SK-N-SH treated with all-trans-retinoic acid at 6 μM for 48 hours (cell line): ENCODE measurements at regions not wholly inside any gene's neighbourhood (a gene's known extent, or its start where the extent isn't known, plus 50 kb on each side); places are given as distances from the start of the nearest gene placed in this dataset.

Experiments used
- SNAI2 ChIP-seq: fragments of 250-450 bp; sonication (Bioruptor Pico); IDR thresholded peaks from 2 replicates; pipeline ENCODE4 v1.5.0; 2020; ENCODE audit warnings: mild to moderate bottlenecking, moderate library complexity
- ZC3H10 ChIP-seq: fragments of 250-450 bp; sonication (Bioruptor Pico); IDR thresholded peaks from 2 replicates; pipeline ENCODE4 v1.5.1; 2021; ENCODE audit warnings: mild to moderate bottlenecking, moderate library complexity
- ZNF70 ChIP-seq: fragments of 450-650 bp; formaldehyde crosslinking; IDR thresholded peaks from 2 replicates; pipeline ENCODE4 v1.5.0; 2020; ENCODE audit warnings: mild to moderate bottlenecking, moderate library complexity
- TF ChIP-seq, protein P1 (sequence below): fragments of 250-450 bp; sonication (Bioruptor Pico); IDR thresholded peaks from 2 replicates; pipeline ENCODE4 v1.8.0; 2020; ENCODE audit warnings: mild to moderate bottlenecking, moderate library complexity, borderline replicate concordance

DNA sequence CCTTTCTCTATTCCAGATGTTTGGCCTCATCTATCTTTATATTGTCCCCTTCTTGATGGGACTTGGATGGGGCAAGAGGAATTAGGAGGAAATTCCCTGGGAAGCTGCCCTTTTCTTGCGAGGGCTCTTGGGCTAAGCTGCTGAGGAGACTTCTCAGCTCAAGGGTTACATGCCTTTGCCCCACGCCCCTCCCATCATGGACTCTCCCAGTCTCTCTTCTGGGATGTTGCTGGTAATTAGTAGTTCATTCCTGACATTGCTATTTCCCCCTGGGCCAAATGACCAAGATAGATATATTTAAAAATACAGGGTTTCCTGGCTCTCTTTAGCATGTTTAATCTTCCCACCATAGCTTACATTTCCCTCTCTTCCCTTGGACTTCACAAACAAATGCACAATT, 90.6 kb upstream of the RALGPS2 start:
- no peak for TF ChIP-seq ZC3H10
- TF ChIP-seq SNAI2 (CRISPR knock-in tag) = no peak
- TF ChIP-seq, protein P1, sequence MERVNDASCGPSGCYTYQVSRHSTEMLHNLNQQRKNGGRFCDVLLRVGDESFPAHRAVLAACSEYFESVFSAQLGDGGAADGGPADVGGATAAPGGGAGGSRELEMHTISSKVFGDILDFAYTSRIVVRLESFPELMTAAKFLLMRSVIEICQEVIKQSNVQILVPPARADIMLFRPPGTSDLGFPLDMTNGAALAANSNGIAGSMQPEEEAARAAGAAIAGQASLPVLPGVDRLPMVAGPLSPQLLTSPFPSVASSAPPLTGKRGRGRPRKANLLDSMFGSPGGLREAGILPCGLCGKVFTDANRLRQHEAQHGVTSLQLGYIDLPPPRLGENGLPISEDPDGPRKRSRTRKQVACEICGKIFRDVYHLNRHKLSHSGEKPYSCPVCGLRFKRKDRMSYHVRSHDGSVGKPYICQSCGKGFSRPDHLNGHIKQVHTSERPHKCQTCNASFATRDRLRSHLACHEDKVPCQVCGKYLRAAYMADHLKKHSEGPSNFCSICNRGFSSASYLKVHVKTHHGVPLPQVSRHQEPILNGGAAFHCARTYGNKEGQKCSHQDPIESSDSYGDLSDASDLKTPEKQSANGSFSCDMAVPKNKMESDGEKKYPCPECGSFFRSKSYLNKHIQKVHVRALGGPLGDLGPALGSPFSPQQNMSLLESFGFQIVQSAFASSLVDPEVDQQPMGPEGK = no peak
- no peak for TF ChIP-seq ZNF70 (CRISPR knock-in tag)
